NB4 (cell line): ENCODE measurements at regions not wholly inside any gene's neighbourhood (a gene's known extent, or its start where the extent isn't known, plus 50 kb on each side); places are given as distances from the start of the nearest gene placed in this dataset.

Experiments used
- CTCF ChIP-seq: IDR thresholded peaks from one replicate; pipeline ENCODE4 v1.5.1; 2012; ENCODE audit warnings: low read depth, low read length
- POLR2A ChIP-seq: IDR thresholded peaks from 2 replicates; pipeline ENCODE4 v1.6.1; 2011; ENCODE audit warnings: mild to moderate bottlenecking; ENCODE audit not compliant: insufficient read length; ENCODE audit errors: extremely low read depth

- no peak for TF ChIP-seq CTCF
- no peak for TF ChIP-seq POLR2A
Measured at GRCh38 chr6:1143655-1144054, 168.2 kb upstream of the FOXQ1 start.
